Left lung (tissue), 4 donors: ENCODE measurements at regions not wholly inside any gene's neighbourhood (a gene's known extent, or its start where the extent isn't known, plus 50 kb on each side); places are given as distances from the start of the nearest gene placed in this dataset.

Experiments used
- ATAC-seq: fragments of 200-7000 bp; cut with Tn5 transposase; one replicate; pipeline ENCODE4 v1.9.1; 2020; ENCODE audit warnings: moderate library complexity
- DNase-seq, 4 donors: peaks; one replicate each; pipeline ENCODE4 v3.0.0-alpha.2; 2013 to 2020
- H3K27ac ChIP-seq, 2 donors: fragments of 200-600 bp; sonication (generic) in 1 of 2; one replicate each; pipeline versions ENCODE4 v1.5.0 to v1.8.0; 2020 to 2021
- H3K27me3 ChIP-seq, 2 donors: fragments of 200-600 bp; sonication (generic) in 1 of 2; one replicate each; pipeline versions ENCODE4 v1.5.0 to v1.8.0; 2020 to 2021
- H3K36me3 ChIP-seq, 2 donors: fragments of 200-600 bp; sonication (generic) in 1 of 2; one replicate each; pipeline versions ENCODE4 v1.5.0 to v1.8.0; 2020 to 2021
- H3K4me1 ChIP-seq, 2 donors: fragments of 200-600 bp; one replicate each; pipeline ENCODE4 v1.8.0; 2021
- H3K4me3 ChIP-seq, 2 donors: fragments of 200-600 bp; sonication (generic) in 1 of 2; one replicate each; pipeline versions ENCODE4 v1.5.0 to v1.8.0; 2020 to 2021; ENCODE audit warnings: mild to moderate bottlenecking in 1 of 2
- H3K9me3 ChIP-seq, 2 donors: fragments of 200-600 bp; sonication (generic) in 1 of 2; one replicate each; pipeline versions ENCODE4 v1.5.0 to v1.8.0; 2020 to 2021
- intact Hi-C, 2 donors: fragments of 100-400 bp; cut with DNase I; formaldehyde crosslinking; loops; one replicate each; pipeline versions ENCODE4 v1.11.2 to v1.14.2; 2022
- TF ChIP-seq, protein P1 (sequence below), 2 donors: fragments of 200-600 bp; sonication (generic) in 1 of 2; IDR thresholded peaks; one replicate each; pipeline versions ENCODE4 v1.5.0 to v1.8.0; 2021; ENCODE audit warnings: antibody characterized with exemption in 2 of 2
- donor health status: DM: no; HTN: yes; CAD: no.
- donor health status: DM: no; HTN: no; CAD: no.

DNA sequence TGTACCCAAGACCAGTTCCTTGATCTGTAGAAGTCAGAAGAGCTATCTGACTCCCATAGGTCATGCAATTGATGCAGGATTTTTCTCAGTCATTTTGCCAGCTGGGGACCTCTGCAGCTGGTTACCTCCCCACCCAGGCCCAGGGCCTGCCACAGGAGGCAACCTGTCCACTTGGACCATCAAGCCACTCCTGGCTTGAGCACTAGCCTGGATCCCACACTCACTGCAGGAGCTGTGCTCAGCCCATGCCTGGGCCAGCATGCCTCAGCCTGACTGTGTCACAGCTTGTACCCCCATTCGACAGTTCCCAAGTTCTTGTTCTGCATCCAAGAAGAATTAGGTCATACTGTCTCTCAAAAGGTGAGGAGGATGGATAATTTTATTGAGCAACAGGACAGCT lies 189.4 kb downstream of the PCDH17 start:
- no peak overlapping the region for H3K4me3 ChIP-seq
- peaks cover 0 to 20% of the 10 kb centered on the region in 2 donors for H3K9me3 ChIP-seq
- TF ChIP-seq, protein P1, sequence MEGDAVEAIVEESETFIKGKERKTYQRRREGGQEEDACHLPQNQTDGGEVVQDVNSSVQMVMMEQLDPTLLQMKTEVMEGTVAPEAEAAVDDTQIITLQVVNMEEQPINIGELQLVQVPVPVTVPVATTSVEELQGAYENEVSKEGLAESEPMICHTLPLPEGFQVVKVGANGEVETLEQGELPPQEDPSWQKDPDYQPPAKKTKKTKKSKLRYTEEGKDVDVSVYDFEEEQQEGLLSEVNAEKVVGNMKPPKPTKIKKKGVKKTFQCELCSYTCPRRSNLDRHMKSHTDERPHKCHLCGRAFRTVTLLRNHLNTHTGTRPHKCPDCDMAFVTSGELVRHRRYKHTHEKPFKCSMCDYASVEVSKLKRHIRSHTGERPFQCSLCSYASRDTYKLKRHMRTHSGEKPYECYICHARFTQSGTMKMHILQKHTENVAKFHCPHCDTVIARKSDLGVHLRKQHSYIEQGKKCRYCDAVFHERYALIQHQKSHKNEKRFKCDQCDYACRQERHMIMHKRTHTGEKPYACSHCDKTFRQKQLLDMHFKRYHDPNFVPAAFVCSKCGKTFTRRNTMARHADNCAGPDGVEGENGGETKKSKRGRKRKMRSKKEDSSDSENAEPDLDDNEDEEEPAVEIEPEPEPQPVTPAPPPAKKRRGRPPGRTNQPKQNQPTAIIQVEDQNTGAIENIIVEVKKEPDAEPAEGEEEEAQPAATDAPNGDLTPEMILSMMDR (IDR thresholded peaks at IDR 0.05): no peak
- DNase-seq: peak in 1 of 4 donors; percentile 46
- no peaks in the 10 kb centered on the region for H3K4me1 ChIP-seq
- no peaks in the 10 kb centered on the region for H3K27me3 ChIP-seq
- no peaks in the 10 kb centered on the region for H3K36me3 ChIP-seq
- ATAC-seq: no peak
- no peak overlapping the region for H3K27ac ChIP-seq
- intact Hi-C loops: no loop called here

DNA sequence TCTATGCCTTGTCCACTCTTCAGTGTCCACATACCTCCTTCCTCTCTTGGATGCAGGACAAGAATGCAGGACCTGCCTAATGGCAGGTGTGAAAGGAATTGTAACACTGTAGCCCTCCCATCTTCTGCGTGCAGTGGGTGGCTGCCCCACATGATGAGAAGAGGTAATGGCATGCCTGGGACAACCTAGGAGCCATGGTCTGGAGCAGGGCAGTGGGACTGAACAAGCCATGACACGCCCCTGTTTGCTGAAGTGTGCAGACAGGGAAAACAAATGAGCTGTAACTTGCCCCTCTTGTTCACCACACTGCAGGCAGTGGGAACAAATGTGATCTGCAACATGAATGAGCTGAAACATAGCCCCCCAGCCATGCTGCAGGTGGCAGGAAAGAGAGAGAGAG lies 192.2 kb downstream of the PCDH17 start:
- H3K27me3 ChIP-seq: no peaks in the 10 kb centered on the region
- no peak overlapping the region for H3K27ac ChIP-seq
- intact Hi-C loops: no loop called here
- DNase-seq: no peak
- H3K36me3 ChIP-seq: no peaks in the 10 kb centered on the region
- H3K9me3 ChIP-seq: peaks cover 0 to 20% of the 10 kb centered on the region in 2 donors
- no peak for ATAC-seq
- no peak overlapping the region for H3K4me3 ChIP-seq
- H3K4me1 ChIP-seq: no peaks in the 10 kb centered on the region
- TF ChIP-seq, protein P1 (IDR thresholded peaks at IDR 0.05): no peak

DNA sequence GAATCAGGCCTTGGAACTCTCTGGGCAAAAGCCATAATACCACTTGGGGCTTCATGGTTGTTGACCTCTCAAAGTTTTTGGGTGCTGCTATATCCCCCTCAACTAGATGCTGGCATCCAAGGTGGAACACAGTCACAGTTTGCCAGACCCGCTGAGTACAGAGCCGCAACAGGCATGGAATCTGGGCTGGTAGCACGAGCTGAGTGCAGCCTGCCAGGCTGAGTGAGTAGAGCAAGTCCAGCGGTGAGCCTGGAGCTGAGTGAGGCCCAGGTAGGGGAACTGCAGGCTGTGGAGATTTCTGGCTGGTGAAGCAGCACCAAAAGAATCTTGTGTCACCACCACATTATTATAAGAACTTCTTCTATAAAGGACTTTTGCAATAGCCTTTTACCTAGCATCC lies 192.6 kb downstream of the PCDH17 start:
- ATAC-seq: no peak
- H3K27ac ChIP-seq: no peak overlapping the region
- no peaks in the 10 kb centered on the region for H3K36me3 ChIP-seq
- TF ChIP-seq, protein P1 (IDR thresholded peaks at IDR 0.05): no peak
- no peak for DNase-seq
- intact Hi-C loops: no loop called here
- H3K4me1 ChIP-seq: no peaks in the 10 kb centered on the region
- H3K9me3 ChIP-seq: peaks cover 0 to 20% of the 10 kb centered on the region in 2 donors
- no peaks in the 10 kb centered on the region for H3K27me3 ChIP-seq
- no peak overlapping the region for H3K4me3 ChIP-seq

DNA sequence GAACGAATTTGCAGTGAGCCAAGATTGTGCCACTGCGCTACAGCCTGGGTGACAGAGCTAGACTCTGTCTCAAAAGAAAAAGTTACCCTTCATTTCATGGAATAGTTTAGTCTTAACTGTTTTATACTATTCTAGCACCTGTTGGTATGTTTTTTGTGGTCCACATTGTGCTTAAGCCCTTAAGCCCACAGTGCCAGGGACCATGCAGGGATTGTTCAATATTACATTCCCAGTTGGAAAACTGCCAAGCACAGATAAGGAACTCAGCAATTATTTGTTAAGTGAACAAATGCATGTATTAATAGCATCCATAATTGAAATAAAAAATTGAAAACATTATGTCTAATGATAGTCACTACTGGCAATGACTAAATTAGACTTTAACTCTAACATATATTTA lies 193.5 kb downstream of the PCDH17 start:
- intact Hi-C loops: no loop called here
- ATAC-seq: no peak
- TF ChIP-seq, protein P1 (IDR thresholded peaks at IDR 0.05): no peak

DNA sequence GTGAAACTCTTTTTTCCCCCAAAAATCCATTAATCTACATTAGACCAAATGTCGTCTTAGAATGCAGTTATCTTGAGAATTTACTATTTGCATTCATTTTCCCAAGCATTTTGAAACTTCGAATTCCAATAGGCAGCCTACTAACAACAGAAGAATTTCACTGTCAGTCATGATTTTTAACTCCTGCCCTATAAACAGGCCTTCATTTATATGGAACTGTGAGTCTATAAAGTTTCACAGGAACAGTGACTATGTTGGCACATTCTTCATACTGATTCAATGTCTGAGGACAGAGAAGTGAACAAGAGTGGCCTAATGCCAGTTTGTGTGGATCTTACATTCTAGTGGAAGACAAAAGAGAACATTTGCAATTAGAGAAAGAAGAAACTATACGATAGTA lies 198.0 kb downstream of the PCDH17 start:
- H3K4me1 ChIP-seq: no peaks in the 10 kb centered on the region
- H3K36me3 ChIP-seq: no peaks in the 10 kb centered on the region
- ATAC-seq (no peak), DNase-seq (no peak)
- no peak overlapping the region for H3K4me3 ChIP-seq
- H3K27me3 ChIP-seq: no peaks in the 10 kb centered on the region
- intact Hi-C loops: no loop called here
- TF ChIP-seq, protein P1 (IDR thresholded peaks at IDR 0.05): no peak
- peaks cover 0 to 6% of the 10 kb centered on the region in 2 donors for H3K9me3 ChIP-seq
- no peak overlapping the region for H3K27ac ChIP-seq

More for the DNA sequence above, 193.5 kb downstream of the PCDH17 start:
- H3K4me1 ChIP-seq: no peaks in the 10 kb centered on the region
- no peak overlapping the region for H3K27ac ChIP-seq
- H3K36me3 ChIP-seq: no peaks in the 10 kb centered on the region
- H3K4me3 ChIP-seq: no peak overlapping the region
- no peaks in the 10 kb centered on the region for H3K27me3 ChIP-seq
- peaks cover 0 to 20% of the 10 kb centered on the region in 2 donors for H3K9me3 ChIP-seq
- no peak for DNase-seq
